ENCODE measurements at regions not wholly inside any gene's neighbourhood (a gene's known extent, or its start where the extent isn't known, plus 50 kb on each side); places are given as distances from the start of the nearest gene placed in this dataset.

DNA sequence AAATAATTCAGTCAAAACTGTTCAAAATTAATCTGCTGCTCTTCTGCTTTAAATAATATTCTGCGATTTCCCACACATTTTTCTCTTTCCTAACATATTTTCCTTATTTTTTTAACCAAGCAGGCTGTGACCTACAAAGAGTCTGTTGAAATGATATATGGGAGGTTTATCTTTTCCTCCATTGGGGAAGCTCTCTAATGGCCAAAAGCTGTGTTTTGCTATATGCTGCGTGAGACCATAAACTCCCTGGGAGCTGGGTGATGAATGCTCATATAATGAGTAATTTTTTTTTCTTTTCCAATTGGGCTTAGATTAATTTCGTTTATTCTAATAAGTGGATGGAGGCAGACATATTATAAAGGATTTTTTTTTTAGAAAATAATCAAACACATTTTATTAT, 72.2 kb upstream of the MAP2 start:
- Histone ChIP-seq H3K27me3 (replicated peaks; ENCODE audit: control insufficient read depth, insufficient read depth, low read length) (no peaks in the 10 kb centered on the region), H3K36me3 (ENCODE audit: control insufficient read depth, insufficient read depth, low read length) (no peaks in the 10 kb centered on the region), H3K4me1 (no peaks in the 10 kb centered on the region), H3K4me3 (ENCODE audit: low read depth, low read length) (no peak overlapping the region), H3K9me3 (no peaks in the 10 kb centered on the region)
- H3K27ac Mint-ChIP-seq (ENCODE audit: unreplicated experiment): no peak overlapping the region
- no peaks in the 10 kb centered on the region for H3K27me3 Mint-ChIP-seq (ENCODE audit: insufficient read depth, unreplicated experiment)
- DNase-seq: no peak
- POLR2A ChIA-PET: no interaction called here
- peaks cover 12% of the 10 kb centered on the region for H3K9me3 Mint-ChIP-seq (ENCODE audit: unreplicated experiment)
- TF ChIP-seq, protein P1, sequence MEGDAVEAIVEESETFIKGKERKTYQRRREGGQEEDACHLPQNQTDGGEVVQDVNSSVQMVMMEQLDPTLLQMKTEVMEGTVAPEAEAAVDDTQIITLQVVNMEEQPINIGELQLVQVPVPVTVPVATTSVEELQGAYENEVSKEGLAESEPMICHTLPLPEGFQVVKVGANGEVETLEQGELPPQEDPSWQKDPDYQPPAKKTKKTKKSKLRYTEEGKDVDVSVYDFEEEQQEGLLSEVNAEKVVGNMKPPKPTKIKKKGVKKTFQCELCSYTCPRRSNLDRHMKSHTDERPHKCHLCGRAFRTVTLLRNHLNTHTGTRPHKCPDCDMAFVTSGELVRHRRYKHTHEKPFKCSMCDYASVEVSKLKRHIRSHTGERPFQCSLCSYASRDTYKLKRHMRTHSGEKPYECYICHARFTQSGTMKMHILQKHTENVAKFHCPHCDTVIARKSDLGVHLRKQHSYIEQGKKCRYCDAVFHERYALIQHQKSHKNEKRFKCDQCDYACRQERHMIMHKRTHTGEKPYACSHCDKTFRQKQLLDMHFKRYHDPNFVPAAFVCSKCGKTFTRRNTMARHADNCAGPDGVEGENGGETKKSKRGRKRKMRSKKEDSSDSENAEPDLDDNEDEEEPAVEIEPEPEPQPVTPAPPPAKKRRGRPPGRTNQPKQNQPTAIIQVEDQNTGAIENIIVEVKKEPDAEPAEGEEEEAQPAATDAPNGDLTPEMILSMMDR (IDR thresholded peaks at IDR 0.05; ENCODE audit: insufficient read depth in 1 of 2, low read depth in 1 of 2, low read length in 1 of 2, severe bottlenecking in 1 of 2, unreplicated experiment in 1 of 2): no peak
- intact Hi-C loops (cut with micrococcal nuclease; ENCODE audit: unreplicated experiment): no loop called here
- no TSS peak for BruUV-seq (replicated peaks)
- no peaks in the 10 kb centered on the region for H3K36me3 Mint-ChIP-seq (ENCODE audit: insufficient read depth, unreplicated experiment)
- no peaks in the 10 kb centered on the region for H3K4me1 Mint-ChIP-seq (ENCODE audit: low read depth, unreplicated experiment)
- no peak overlapping the region for H3K4me3 Mint-ChIP-seq (ENCODE audit: unreplicated experiment)
- CTCF ChIA-PET: no interaction called here

DNA sequence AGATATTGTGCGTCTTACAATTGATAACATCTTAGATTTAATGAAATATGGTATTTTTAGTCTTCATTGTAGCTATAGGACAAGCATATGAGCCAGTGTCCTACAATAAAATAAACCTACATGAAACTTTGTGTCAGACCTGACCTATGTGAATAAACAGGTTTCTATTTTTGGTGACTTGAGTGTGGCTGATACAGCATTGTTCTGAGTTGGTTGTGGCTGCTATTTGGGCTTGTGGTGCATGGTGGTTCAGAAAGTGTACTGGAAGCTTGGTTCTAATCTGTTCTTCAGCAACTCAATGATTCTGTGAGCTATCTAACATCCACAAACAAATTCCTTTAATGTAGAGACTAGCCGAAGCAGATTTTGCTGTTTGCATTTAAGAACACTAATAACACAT, 64.9 kb upstream of the MAP2 start:
- Mint-ChIP-seq H3K9me3 (ENCODE audit: unreplicated experiment) (peaks cover 12% of the 10 kb centered on the region), H3K4me1 (ENCODE audit: low read depth, unreplicated experiment) (no peaks in the 10 kb centered on the region), H3K27me3 (ENCODE audit: insufficient read depth, unreplicated experiment) (no peaks in the 10 kb centered on the region), H3K36me3 (ENCODE audit: insufficient read depth, unreplicated experiment) (no peaks in the 10 kb centered on the region), H3K27ac (ENCODE audit: unreplicated experiment) (no peak overlapping the region), H3K4me3 (ENCODE audit: unreplicated experiment) (no peak overlapping the region)
- Histone ChIP-seq H3K27me3 (replicated peaks; ENCODE audit: control insufficient read depth, insufficient read depth, low read length) (no peaks in the 10 kb centered on the region), H3K9me3 (no peaks in the 10 kb centered on the region), H3K4me1 (no peaks in the 10 kb centered on the region), H3K36me3 (ENCODE audit: control insufficient read depth, insufficient read depth, low read length) (no peaks in the 10 kb centered on the region), H3K4me3 (ENCODE audit: low read depth, low read length) (no peak overlapping the region)
- no peak for DNase-seq
- POLR2A ChIA-PET: no interaction called here
- CTCF ChIA-PET: no interaction called here
- intact Hi-C loops (cut with micrococcal nuclease; ENCODE audit: unreplicated experiment): no loop called here
- TF ChIP-seq, protein P1 (IDR thresholded peaks at IDR 0.05; ENCODE audit: insufficient read depth in 1 of 2, low read depth in 1 of 2, low read length in 1 of 2, severe bottlenecking in 1 of 2, unreplicated experiment in 1 of 2): no peak
- BruUV-seq (replicated peaks): no TSS peak

DNA sequence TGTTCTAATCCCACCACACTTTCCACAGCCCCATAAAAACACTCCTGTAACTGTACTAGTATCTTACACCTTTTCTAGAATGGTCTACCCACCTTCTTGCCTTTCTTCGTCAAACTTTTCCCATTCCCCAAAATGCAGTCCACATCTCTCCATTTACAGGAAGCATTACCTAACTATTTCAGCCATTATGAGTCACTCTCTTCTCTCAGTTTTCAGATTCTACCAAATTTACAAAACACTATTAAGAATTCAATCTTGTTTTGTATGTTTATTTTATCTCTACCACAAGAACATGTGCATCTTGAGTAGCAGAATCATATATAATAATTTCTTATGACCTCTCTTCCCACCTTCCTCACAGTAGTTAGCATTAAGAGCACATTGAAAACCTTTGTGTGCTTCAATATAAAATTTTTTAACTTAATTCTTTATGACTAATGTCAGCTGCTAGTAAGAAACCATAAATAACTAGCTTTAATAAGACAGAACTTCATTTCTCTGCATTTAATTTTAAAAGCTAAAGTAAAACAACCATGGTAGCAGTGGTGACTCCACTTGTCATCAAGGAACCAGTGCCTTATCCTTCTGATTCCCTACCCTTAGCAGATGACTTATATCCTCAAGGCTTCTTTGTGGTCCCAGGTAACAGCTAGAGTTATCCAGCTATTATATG, 56.6 kb upstream of the MAP2 start:
- no peaks in the 10 kb centered on the region for H3K27me3 ChIP-seq (replicated peaks; ENCODE audit: control insufficient read depth, insufficient read depth, low read length)
- Mint-ChIP-seq H3K4me1 (ENCODE audit: low read depth, unreplicated experiment) (peaks cover 9% of the 10 kb centered on the region), H3K27me3 (ENCODE audit: insufficient read depth, unreplicated experiment) (no peaks in the 10 kb centered on the region), H3K9me3 (ENCODE audit: unreplicated experiment) (peaks cover 26% of the 10 kb centered on the region), H3K36me3 (ENCODE audit: insufficient read depth, unreplicated experiment) (no peaks in the 10 kb centered on the region), H3K27ac (ENCODE audit: unreplicated experiment) (peak overlapping the region; percentile 80), H3K4me3 (ENCODE audit: unreplicated experiment) (no peak overlapping the region)
- intact Hi-C loops (cut with micrococcal nuclease; ENCODE audit: unreplicated experiment): no loop called here
- H3K4me3 ChIP-seq (ENCODE audit: low read depth, low read length): no peak overlapping the region
- 0 out of 2 replicates have a peak, but pooled peaks cover 2% of the 10 kb centered on the region for H3K9me3 ChIP-seq
- H3K36me3 ChIP-seq (ENCODE audit: control insufficient read depth, insufficient read depth, low read length): no peaks in the 10 kb centered on the region
- TF ChIP-seq, protein P1 (IDR thresholded peaks at IDR 0.05; ENCODE audit: insufficient read depth in 1 of 2, low read depth in 1 of 2, low read length in 1 of 2, severe bottlenecking in 1 of 2, unreplicated experiment in 1 of 2): no peak
- no TSS peak for BruUV-seq (replicated peaks)
- peaks cover 24% of the 10 kb centered on the region for H3K4me1 ChIP-seq
- DNase-seq: no peak
- POLR2A ChIA-PET: no interaction called here
- CTCF ChIA-PET: interaction anchor here (0.8 kb wide), 1 partner anchor 58 kb away, joined by 4 read pairs; no protein-coding TSS in a partner anchor
